HG02763 (cell line): ENCODE measurements at regions not wholly inside any gene's neighbourhood (a gene's known extent, or its start where the extent isn't known, plus 50 kb on each side); places are given as distances from the start of the nearest gene placed in this dataset.
A peak's percentile ranks its signal among the peaks of the same experiment; 100 is the strongest.

ENCODE experiments used
- ATAC-seq: cut with Tn5 transposase; IDR thresholded peaks from one replicate; pipeline ENCODE4 v1.9.1; 2021; ENCODE audit warnings: mild to moderate bottlenecking, moderate library complexity; ENCODE audit not compliant: unreplicated experiment

GRCh38 chr7:131011432-131011742, 277.4 kb upstream of the KLF14 start:
- no peak for ATAC-seq

- ATAC-seq, result no peak
Observed at GRCh38 chr7:131011976-131012375, 278.0 kb upstream of the KLF14 start.

- ATAC-seq, result no peak
Observed at GRCh38 chr7:131012477-131013031, 278.5 kb upstream of the KLF14 start.

GRCh38 chr7:131013716-131014115, 279.7 kb upstream of the KLF14 start:
- ATAC-seq, result no peak

- no peak for ATAC-seq
Observed at GRCh38 chr7:131014906-131015656, 281.1 kb upstream of the KLF14 start.

- no peak for ATAC-seq
Observed at GRCh38 chr7:131015657-131015958, 281.6 kb upstream of the KLF14 start.

GRCh38 chr7:131016230-131016629, 282.2 kb upstream of the KLF14 start:
- no peak for ATAC-seq

GRCh38 chr7:131019351-131019750, 285.3 kb upstream of the KLF14 start:
- ATAC-seq, result no peak

GRCh38 chr7:131020759-131021261, 286.8 kb upstream of the KLF14 start:
- no peak for ATAC-seq

GRCh38 chr7:131021460-131021859, 287.5 kb upstream of the KLF14 start:
- ATAC-seq, result peak; percentile 53

GRCh38 chr7:131021902-131022301, 287.9 kb upstream of the KLF14 start:
- no peak for ATAC-seq

- ATAC-seq, result no peak
Observed at GRCh38 chr7:131026297-131027000, 292.4 kb upstream of the KLF14 start.

- ATAC-seq, result no peak
Observed at GRCh38 chr7:131027287-131027773, 293.3 kb upstream of the KLF14 start.

- no peak for ATAC-seq
Observed at GRCh38 chr7:131028295-131028694, 294.3 kb upstream of the KLF14 start.

- ATAC-seq, result no peak
Observed at GRCh38 chr7:131029002-131029401, 295.0 kb upstream of the KLF14 start.

GRCh38 chr7:131031099-131031868, 296.4 kb upstream of the MKLN1 start:
- ATAC-seq, result peak; percentile 64

- ATAC-seq, result no peak
Observed at GRCh38 chr7:131032786-131033185, 294.9 kb upstream of the MKLN1 start.

- no peak for ATAC-seq
Observed at GRCh38 chr7:131034166-131034881, 293.4 kb upstream of the MKLN1 start.

- ATAC-seq, result no peak
Observed at GRCh38 chr7:131035088-131035770, 292.4 kb upstream of the MKLN1 start.

GRCh38 chr7:131038153-131038552, 289.5 kb upstream of the MKLN1 start:
- no peak for ATAC-seq
